Stimulated activated CD4-positive, alpha-beta T cell treated with anti-CD3 and anti-CD28 coated beads, Interleukin-2, amount 100 ng/mL, for 4 hours (primary cell): ENCODE measurements at regions not wholly inside any gene's neighbourhood (a gene's known extent, or its start where the extent isn't known, plus 50 kb on each side); places are given as distances from the start of the nearest gene placed in this dataset.
"Not testable (repeated sequence)": the region's sequence is repeated elsewhere in the genome, so short reads cannot be mapped to it uniquely, and the experiment has no call there.

Source experiments
- DNase-seq: peaks from one replicate; pipeline ENCODE4 v3.0.0-alpha.2; 2020; ENCODE audit warnings: low read depth

DNA sequence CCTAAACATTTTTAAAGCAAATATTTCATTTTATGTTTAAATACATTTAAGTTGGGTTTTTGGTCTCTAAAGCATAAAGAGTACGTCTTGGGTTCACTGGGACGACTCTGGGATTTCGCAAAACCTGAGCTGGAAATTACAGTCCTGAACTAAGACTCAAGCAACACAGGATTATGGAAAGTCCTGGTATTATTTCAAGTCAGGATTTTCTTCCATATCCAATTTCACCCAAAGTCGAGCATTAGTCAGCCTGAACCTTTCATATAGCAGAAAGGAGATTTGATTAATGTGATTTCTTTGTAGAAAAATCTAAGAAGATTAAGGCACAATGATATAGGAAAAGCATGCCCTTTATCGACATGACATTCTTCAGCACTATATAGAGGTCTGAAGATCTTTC is 100.0 kb downstream of the MTERF1 start:
- no peak for DNase-seq

DNA sequence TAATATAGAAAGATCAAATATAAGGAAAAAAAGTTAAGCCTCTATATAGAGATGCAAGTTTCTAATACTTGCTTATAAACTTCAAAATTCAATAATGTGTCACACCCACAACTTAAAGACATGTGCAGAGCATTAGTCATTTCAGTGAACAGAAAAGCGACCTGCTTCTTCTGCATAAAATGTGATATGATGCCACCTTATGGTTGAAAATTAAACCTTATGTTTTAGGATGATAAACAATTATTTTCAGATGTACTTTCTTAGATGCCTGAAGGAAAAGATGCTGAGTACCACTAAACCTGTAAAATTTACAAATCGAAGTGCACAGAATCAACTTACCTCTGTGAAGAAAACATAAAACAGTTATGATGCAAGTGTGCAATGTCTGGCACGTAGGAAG is 96.0 kb downstream of the MTERF1 start:
- no peak for DNase-seq

DNA sequence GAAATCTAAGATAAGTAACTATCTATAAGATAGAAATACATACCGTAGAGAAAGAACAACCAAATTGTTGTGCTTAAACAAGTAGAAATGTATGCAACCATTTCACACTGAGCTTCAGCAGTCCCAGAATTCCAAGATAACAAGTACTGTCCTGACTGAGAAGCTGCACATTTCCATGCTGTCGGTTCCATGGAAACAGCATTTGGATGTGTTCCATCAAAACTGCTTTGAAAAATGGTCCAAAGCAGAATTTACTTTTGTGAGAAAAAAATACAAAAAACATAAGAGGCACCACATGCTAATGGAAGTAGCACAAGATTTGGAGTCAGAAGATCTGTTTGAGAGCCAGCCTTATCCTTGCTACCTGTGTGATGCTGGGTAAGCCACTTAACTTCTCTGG is 92.6 kb downstream of the MTERF1 start:
- no peak for DNase-seq

DNA sequence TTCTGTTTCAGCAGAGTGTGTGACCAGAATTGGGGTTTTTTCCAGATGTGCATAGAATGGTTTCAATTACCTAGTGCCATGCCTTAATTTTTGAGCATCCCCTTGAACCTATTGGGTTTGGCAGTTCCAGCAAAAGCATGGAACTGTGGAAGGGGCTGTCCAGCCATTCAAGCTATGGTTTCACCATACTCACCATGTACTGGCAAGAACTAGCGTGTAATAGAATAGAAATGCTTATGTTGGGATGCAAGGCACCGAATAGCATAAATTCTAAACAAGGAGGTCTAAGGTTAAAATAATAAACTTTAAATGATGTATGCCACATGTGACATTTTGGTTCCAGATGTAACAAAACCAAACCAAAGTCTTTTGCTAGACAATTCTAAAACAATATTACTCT is 91.4 kb downstream of the MTERF1 start:
- DNase-seq, result no peak

DNA sequence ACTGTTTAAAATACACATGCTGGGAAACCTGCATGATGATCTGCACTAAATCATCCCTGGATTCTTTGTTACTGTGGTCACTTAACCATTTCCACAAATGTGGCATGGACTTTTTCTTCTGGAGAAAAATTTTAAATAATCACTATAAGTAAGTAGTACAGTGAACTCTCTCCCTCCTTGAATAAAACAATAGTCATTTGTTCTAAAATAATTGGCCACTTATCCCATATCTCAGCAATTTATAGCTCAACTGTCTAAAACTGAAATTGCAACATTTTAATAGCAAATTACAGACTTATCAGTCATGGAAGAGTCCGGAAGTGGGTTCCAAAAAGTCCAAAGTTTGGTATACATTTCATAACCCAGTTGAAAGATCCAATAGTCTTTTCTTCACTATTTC is 90.9 kb downstream of the MTERF1 start:
- no peak for DNase-seq

DNA sequence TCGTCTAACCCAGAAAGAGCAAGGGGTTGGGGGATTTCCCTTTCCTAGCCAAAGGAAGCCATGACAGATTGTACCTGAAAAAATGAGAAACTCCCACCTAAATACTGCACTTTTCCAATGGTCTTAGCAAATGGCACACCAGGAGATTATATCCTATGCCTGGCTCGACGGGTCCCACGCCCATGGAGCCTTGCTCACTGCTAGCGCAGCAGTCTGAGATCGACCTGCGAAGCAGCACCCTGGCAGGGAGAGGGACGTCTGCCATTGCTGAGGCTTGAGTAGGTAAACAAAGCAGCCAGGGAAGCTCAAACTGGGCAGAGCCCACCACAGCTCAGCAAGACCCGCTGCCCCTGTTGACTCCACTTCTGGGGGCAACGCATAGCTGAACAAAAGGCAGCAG is 89.9 kb downstream of the MTERF1 start:
- DNase-seq, result not testable (repeated sequence)

DNA sequence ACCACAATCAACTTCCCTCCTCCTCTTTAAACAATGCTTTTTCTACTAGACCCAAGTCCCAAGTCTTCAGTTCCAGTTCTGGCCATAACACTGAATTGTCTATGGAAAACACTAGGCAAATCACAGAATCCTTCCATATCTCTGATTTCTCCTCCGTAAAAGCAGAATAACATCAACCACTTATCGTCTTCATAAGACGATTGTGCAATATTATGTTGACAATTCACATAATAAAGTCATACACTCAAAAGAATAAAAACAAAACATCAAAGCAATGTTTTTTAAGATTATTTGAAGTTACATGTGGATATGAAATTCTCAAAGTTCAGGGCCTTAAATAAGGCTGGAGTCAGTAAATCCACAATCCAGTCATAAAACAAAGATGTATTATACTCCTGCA is 84.4 kb downstream of the MTERF1 start:
- DNase-seq, result no peak

DNA sequence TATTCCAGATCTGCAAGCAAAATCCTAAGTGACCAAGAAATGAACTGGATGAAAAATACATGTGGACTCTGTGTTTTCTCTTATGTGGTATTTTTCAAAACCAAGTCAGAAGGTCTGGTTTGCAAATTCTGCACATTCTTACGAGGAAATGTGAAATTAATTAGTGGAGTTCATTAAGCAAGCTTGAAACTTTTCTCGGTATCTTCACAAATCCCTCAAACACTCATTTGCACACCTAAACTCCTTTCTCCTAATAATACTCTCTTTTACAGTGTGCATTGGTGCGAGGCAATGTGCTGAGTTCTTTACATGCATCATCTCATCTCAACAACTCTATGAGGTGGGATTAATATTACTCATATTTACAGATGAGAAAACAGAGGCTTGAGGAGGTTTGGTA is 82.1 kb downstream of the MTERF1 start:
- DNase-seq, result no peak

DNA sequence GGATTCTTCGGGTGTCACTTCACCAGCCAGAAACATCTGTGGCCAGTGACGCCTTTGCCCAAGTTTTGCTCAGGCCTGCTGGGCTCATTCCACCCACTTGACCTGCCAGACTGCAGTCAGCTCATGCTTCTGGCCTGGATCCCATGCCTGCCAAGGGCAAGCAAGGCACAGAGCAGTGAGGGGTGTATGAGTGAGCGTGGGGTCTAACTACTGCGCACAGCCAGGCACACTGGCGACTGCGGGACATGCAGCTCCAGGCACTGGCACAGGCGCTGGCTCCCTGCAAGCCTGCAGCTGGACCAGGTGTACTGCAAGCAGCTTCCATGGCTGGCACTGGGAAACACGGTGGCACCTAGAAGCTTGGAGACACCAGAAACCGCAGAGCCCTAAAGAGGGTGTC is 80.1 kb downstream of the MTERF1 start:
- no peak for DNase-seq

DNA sequence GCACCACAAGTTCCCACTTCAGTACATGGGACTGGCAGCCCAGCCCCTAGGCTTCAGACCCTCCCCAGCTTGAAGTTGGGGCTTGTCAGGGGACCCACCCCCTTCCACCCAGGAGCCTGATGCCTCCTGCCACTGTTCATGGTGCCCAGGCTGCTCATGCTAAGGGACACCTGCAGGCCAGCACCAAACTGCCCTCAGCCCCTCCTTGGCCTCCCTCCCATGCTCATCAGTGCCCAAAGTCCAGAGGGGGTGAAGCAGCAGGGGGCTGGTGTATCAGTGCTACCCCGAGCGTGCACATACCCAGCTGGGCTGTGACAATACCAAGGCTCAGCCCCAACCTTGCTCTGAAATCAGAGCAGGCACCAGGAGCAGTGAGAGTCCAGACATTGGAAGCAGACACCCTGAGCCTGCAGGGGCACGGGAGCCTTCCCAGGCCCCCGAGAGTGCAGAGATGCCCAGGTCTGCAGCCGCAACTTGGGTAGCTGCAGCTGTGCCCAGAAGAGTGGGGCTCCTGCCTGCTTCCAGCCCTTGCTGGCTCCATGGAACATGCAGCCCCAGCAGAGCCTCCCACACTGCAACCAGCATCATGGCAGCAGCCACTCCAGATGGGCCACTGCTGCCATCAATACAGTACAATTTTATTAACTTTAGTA is 79.0 kb downstream of the MTERF1 start:
- no peak for DNase-seq

DNA sequence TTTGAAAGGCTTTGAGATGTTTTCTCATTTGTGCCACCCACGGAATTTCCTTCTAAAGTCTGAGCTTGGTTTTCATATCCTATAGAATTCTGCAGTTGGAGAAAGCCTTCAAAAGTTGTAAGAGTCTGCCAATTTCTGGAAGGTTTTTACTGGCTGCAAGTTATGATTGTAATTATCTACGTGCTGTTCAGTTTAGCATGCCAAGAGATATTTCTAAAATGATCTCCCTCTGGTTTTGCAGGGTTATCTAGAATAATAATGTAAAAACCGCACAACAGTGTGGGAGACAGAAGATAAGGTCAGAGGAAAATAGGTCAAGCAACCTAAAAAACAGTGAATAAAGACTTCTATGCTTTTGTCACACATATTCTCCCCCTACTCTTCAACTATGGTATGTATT is 69.3 kb downstream of the MTERF1 start:
- DNase-seq, result no peak

DNA sequence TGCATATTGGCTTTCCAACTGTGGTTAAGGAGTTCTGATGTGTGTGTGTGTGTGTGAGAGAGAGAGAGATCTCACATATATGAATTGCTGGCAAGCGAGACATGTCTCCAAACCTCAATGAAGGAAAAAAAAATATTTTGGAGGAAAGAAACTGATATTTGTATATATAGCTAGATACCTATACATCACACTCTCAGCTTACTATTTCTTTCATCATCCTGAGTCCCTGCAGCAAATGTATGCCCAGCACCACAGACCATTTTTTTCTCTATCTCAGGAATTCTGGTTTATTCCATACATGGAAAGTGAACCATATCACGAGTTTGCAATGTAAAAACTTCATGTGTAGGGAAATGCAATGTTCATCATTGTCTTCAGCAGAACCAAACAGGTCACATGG is 68.9 kb downstream of the MTERF1 start:
- DNase-seq, result no peak

DNA sequence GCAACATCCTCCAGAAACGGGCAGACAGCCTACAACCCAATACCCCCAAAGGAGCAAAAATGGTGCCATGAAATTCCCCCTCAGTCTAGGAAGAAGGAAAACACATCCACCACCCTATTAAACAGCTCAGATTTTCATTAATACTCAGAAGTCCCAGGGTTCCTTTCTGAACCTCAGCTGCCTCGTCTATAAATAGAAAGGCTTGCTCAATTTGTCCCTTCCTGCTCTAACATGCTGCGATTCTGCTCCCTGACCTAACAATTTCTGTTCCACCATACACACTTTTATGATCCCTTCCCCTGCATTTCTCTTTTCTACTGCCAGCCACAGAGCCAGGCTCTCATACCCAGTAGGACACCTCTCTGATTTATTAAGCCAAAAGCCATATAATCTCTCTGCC is 68.1 kb downstream of the MTERF1 start:
- DNase-seq, result no peak

DNA sequence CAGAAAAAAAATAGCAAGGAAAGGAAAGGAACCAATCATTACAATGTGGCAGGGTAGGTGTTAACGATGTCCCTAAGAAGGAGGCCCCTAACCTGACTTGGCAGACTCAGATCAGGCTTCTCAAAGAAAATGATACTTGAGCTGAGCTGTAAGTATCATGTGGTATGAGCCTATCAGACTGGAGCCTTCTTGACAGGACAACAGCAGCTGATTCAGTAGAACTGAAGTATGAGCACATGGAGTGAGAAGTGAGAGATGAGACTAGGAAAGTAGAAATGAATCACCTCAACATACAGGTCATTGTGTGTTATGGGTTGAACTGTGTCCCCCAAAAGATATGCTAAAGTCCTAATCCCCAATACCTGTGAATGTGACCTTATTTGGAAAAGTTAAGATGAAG is 66.3 kb downstream of the MTERF1 start:
- no peak for DNase-seq
